NCI-H774 (cell line): ENCODE measurements at regions not wholly inside any gene's neighbourhood (a gene's known extent, or its start where the extent isn't known, plus 50 kb on each side); places are given as distances from the start of the nearest gene placed in this dataset.
"Not testable (repeated sequence)": the region's sequence is repeated elsewhere in the genome, so short reads cannot be mapped to it uniquely, and the experiment has no call there.

Source experiments
- DNase-seq: peaks from one replicate; lab custom pipeline; 2025; lab: John Stamatoyannopoulos, UW

DNA sequence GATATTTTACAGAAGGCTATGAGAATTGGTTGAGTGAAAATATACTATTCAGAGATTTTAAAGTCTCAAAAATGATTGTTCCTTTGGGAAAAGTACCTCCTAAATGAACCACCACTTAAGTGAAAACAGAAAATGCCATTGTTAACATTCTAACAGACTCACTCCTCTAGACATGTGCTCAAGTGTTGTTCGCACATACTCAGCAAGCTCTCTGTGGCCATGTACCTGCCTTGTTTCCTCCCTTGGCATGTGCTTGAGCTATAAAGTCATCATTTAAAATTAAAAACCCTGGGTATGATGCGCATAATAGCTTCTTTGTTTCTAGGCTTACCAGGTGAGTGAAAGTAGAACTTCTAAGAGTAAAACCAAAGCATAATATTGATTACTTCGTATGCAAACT is 343.2 kb upstream of the VRK2 start:
- DNase-seq = no peak

DNA sequence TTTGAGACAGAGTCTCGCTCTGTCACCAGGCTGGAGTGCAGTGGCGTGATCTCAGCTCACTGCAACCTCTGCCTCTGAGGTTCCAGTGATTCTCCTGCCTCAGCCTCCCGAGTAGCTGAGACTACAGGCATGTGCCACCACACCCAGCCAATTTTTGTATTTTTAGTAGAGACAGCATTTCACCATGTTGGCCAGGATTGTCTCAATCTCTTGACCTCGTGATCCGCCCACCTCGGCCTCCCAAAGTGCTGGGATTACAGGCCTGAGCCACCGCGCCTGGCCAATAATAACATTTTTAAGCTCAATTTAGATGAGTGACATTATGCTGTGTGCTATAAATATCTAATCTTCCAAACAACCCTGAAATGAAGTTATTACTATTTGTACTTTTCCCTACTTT is 338.8 kb upstream of the VRK2 start:
- DNase-seq = not testable (repeated sequence)

DNA sequence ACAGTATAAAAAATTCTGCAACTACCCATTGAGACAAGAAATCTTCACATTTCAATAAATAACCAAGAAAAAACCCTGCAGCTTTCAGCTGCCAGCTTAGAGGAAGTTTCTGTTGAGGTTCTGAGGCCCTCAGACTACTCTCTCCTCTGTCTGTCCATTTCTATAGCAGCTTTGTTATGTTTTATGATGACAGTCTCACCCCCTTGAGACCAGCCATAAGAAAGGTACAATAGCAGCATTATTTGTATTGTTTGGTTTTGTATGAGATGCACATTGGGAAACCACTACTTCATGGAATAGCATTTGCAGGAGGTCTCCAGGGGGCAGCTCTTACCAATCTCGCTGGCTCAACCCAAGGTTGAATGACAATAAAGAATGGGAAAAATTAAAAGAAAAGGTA is 334.6 kb upstream of the VRK2 start:
- no peak for DNase-seq

DNA sequence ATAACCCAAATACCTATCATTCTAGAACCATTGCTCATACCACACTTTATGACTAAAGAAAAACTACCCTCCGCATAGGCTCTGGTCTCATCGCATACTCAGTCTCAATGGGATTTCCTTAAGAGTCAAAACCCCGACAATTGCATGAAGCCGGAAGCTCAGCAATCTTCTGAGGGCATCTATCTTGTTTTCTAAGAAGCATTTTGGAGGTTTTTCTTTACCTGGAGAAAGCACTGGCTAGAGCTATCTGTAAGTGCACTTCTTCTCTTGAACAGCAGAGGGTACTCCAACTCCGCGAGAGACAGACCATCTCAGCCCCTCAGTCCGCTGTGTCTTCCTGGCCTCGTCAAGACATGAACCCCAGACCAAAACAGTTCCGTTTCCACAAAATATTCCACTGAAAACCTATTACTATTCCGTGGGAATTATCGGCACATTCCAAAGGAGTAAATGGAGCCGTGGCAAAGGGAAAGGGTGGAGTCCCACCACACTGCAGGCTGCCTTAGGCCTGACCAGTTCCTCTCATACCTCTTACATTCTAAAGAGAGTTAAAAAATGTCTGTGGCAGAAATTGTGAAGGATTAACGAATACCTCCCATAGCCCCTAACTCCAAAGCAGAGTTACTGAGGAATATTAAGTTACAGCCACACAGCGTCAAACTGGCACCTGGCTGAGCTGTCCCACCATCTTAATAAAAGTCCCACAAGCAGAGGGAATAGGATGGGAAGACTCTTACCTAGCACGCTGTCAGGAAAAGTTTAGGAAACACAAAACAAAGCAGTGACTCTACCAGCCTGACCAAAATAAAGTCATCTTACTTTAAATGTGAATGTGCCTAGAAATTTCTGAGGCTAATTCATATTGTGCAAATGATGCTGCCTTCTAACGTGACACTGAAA is 325.6 kb upstream of the VRK2 start:
- DNase-seq = no peak

DNA sequence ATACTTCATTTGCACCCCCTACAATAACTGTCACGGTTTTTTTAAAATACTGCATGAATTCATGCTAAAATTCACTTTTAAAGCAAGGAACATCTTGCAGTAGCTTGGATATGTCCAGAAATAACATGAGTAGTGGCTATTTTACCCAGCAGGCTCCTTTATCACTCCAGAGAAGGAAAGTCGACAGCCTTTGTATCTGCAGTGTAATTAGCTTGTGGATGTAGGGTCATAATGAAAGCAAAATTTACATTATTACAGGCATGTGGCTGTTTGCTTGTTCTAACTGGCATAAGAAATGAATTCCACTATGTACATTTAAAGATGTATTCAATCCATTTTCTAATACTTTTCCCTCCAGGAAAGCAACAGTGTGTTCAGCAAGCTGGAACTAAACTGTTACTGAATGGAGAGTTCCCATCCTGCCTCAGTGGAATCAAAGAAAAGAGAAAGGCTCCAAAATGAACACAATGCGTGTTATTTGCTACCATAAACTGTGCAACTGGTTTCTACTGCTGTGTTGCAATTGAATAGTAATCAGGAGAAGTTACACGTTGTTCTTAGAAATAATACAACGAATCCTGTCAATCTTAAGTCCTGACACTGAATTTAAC is 321.2 kb upstream of the VRK2 start:
- DNase-seq = no peak

DNA sequence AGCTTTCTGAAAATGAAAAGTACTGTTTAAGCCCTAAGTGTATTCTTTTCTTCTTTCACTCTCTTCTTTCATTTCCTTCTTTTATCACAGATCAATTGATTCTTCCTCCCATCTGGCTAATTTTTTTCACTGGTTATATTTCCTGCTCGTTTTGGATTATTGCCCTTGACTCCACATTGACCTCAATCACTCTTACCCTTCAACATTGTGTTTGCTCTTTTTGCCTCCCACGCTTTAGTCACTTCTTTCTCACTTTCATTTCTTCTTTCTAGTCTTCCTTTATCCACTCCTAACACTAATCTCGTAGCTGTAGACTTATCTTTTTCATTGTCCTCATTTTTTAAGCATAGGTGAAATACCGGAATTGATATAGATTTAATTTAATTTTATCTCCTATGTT is 320.3 kb upstream of the VRK2 start:
- DNase-seq = no peak

DNA sequence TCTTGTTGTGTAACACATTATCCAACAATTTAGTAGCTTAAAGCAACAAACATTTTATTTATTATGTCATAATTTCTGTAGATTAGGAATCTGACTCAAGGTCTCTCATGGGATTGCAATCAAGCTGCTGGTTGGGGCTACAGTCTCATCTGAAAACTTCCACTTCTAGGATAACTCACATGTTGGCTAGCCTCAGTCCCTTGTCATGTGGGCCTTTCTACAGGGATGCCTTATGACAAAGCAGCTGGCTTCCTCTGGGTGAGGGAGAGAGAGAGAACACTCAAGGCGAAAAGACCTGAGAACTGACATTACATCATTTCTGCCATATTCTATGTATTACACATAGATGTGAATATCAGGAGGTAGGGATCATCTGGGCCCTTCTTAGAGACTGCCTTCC is 317.9 kb upstream of the VRK2 start:
- DNase-seq = no peak

DNA sequence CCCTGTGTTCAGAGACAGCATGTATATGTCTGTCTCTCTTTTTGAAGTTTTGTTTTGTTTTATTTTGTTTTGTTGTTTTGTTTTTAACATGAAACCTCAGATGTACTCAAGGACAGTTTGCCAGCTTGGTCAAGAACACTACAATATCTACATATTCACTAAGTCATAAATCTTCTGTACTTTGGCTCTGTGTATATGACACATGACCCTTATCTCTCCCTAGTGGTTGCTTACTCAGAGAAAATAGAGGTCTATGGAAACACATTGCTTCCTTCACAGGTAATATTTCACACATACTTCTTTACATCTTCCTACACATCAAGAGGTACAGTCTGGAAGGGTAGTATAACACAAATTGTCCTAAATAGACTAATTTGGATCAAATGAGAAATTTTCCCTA is 312.6 kb upstream of the VRK2 start:
- no peak for DNase-seq

DNA sequence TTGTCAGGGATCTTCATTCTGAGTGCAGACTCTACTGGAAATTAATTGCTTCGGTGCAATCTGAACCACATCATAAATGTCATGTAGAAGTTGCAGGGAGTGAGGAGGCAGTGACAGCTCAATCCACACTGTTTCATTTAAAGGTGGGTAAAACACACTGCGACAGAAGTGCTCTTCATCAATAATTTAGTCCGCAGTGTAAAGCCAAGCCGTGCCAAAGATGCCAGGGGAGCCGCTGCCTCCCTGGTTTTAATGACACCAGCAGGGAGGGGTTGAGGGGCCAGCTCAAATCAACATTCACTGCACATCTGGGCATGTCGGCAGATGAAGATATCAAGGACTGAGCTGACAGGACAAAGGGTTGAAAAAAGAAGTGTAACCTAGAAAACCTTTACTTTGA is 305.7 kb upstream of the VRK2 start:
- no peak for DNase-seq

DNA sequence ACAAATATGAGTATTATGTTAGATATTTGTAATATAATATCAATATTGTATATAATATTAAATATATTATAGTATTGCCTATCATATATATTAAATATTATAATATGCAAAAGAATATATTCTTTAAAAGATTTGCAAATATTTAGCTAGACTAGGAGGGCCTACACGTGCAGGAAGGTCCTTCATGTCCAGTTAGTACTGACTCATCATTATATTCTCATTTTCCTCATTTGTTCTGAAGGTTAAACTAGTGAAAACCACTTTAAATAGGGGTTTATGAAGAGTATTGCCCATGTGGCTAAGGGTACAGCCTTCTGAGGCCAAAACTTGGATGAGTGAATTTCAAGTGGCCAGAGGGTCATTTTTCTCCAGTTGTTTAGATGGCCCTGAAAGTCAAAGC is 293.0 kb upstream of the VRK2 start:
- no peak for DNase-seq

DNA sequence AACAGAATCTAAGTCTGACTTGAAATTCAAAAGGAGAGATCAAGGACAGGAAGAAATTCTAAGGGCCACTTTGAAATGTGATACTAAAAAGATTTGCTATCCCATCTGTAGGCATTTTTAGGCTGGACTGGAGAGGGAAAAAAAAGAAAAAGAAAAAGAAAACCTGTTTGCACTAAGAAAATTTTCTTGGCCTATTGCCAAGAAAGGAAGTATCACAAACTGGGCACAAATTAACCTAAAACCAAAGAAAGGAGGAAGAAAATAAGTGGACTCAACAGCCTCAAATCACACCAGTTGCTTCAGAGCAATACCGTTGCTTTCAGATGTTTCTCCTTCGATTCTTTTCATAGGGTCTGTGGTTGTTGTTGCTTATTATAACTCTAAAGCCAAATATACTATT is 287.9 kb upstream of the VRK2 start:
- no peak for DNase-seq

DNA sequence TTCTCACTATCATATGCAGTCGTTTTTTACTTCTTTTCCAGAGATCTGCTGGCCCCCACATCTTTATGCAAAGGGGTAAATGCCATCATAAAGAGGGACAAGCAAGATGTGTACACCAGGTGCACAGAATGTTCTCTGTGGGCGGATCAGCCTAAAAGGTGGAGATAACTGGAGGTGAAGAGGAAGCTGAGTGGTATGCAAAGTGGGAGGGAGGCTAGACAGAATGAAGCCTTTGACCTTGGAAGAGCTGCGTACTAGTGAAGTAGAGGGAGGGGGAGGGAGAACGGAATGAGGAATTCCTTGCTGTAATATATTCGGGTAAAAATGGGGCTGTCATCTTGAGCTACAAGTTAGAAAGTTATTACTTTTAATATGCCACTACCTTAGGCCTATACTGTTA is 287.5 kb upstream of the VRK2 start:
- no peak for DNase-seq

DNA sequence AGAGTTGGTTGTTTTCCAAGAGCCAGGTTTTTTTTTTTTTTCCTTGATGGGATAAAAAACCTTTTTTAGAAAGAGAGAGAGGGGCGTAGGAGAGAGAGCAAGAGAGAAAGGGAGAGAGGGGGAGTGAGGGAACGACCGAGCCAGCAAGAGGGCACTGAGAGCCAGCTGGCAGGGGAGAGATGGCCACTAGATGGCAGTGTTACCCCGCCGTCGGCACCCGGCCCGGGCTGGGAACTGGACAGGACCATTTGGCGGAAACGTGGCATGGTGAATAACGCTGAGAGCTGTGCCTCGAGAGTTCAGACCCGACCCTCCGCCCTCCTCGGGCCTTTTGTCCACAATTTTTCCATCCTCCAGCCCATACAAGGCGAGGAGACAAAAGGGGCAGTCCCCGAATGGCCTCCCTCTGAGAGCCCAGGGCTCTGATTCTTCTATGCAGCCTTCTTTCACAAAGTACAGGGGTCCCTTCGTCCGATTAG is 286.7 kb upstream of the VRK2 start:
- peak; percentile 74 for DNase-seq

DNA sequence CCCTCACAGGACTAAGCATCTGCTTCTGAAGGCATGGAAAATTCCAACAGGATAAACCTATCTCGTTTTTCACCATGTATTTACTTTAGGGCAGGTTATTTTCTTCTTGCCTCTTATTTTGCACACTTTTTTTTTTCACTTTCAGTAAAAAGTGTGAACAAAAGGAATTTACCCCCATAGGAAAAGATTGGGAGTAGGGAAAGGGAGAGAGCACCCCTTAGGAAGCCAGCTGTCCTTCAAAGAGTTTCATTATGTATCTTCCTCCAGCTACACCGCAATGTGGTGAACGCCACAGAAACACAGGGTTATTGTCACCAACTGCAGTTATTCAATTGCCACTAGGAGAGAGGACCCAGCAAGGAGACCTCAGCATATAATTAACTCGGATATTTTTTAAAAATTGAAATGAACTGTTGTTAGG is 286.2 kb upstream of the VRK2 start:
- DNase-seq = no peak

DNA sequence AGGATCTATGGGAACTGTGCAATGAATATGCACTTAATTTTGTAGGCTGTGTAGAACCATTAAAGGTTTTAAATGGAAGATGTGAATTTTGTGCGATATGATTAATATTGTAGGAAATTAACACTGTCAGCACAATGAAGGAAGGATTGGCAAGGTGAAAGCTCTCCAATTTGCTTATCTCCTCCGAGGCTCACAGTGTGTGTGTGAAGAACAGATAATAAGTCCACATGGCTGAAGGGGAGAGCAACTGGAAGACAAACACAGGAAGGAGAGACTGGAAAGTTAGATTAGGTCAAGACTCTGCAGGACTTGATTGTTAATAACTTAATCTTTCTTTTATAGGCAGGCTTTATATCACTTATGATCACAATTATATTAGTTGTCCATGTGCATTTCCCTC is 269.7 kb upstream of the VRK2 start:
- no peak for DNase-seq

DNA sequence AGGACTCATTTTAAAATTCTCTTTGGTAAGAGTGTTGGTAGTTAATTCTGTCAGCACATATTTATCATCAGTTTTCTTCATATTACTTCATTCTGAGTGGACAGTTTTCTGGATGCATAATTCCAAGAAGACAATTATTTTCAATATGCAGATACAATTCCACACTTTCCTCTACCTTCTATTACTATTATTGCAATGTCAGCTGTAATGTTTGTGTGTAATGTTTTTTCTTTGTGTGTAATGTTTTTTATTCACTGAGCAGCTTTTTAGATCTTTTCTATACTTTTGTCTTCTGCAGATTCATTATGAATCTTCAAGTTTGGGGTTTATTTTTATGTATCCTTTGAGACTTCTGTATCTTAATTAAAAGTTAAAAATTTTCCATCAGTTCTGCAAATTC is 264.0 kb upstream of the VRK2 start:
- DNase-seq = no peak

DNA sequence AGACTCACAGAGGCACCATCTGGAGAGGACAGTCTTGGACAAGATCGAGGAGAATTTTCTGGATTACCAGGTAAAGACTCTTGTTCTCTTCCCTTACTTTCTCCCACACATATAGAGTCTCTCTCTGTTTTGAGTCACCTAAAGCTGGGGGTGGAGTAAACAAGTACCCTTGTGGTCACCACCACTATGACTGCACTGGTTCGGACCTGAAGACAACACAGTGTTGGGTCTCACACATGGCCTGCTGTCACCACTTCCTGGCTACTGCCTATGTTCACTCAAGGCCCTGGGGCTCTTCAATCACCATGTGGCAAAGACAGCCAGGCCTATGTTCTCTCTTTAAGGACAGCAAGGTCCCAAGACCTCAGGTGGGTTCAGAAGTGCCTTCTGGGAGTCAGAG is 253.3 kb upstream of the VRK2 start:
- no peak for DNase-seq

DNA sequence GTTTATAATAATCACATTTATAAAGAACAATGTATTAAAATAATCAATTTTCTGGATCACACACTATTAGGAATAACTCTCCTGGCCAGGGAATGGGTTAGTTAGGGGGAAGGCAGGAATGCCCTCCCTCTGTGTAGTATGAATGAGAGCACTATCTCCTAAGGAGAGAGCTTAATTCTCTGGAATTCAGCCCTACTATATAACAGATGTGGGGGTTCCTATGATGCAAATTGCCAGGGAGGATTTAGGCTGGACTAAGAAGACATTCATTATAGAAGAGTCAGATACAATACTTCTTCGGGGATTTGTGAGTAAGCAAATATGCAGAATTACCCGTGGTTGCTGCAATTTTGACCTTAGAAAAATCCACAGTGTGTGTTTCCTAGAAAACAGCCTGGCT is 250.1 kb upstream of the VRK2 start:
- DNase-seq = no peak

DNA sequence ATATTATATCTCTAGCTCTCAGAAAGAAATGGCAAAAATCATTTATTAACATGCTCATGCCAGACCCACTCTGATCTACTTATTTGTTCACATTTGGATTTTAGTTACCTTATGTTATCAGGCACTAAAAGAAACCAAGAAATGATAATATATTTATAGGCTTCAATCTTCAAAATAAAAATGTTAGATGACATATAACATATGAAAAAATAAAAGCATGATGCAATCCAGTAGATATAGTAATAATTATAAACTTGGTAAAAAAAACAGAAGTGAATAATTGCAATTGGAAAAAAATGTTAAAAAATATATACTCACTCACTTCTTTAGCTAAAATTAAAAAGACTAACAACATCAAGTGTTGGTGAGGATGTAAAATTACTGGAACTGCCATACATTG is 248.3 kb upstream of the VRK2 start:
- DNase-seq = no peak

DNA sequence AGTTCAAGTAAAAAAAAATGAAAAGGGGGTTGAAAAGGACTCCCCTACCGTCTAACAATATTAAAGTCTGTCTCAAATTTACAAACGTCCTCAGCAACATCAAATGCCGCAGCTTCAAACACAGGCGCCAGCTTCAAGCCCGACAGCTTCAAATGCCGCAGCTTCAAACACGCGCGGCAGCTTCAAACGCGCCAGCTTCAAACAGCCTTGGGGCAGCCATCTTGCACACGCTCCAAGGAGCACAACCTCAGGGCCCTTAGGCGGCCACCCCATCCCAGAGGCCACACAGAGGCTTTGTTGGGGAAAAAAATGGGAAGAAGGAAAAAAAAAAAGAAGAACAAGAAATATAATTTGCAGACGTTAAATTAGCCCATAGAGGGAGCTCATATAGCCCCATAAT is 244.4 kb upstream of the VRK2 start:
- no peak for DNase-seq

DNA sequence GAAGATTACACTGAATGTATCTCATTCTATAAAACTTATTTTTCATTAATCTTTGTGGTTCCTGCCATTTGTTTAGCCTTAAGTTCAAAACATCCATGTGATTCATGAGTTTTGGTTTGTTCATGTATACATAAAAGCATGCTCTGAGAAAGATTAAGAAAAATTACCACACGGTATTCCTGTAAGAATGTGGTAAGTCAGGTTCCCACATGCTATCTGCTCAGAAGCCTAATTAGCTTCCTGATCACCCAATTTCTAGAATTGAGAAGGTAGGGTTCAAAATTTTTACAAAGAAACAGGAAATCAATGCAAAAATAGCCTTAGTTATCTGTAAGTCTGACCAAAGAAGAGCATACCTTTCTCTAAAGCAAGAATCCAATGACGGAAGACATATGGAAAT is 241.6 kb upstream of the VRK2 start:
- no peak for DNase-seq

DNA sequence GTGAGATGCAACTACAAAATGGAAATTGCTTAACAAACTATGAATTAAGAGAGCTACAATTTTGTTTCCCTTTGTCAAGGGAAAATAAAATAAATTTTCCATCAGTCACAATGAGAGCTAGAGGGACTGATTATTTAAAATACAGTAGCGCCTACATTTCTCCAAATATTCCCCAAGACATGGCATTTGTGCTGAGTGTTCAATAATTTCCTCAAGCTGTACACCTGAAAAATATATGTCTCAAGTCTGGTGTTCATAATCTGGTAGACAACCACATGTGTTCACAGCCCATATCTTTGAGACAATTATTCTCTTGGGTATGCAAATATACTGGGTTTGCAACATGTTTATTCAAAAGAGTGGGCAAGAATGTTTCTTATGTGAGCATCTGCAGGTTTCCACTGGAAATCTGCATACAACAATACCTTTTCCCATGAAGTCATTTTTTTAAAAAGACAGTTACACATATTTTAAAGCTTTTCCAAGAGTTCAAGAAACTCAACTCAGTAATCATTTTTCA is 240.1 kb upstream of the VRK2 start:
- DNase-seq = no peak

DNA sequence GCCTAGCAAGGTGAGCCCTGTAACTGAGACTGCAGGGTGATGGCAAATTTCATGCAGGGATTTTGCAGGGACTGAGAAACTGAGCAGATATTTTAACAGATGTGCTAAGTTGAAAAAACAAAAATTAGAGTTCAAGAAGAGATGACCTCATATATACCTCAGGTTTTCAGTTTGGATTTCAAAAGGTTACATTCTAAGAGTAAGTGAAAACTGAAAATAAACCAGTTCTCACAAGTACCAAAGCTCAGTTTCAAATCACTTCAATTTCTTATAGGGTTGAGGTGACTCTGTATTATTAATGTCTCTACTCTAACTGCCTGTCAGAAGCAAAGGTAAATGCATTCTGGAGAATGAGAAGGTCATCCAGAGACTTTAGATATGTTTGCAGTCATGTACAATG is 237.4 kb upstream of the VRK2 start:
- no peak for DNase-seq

DNA sequence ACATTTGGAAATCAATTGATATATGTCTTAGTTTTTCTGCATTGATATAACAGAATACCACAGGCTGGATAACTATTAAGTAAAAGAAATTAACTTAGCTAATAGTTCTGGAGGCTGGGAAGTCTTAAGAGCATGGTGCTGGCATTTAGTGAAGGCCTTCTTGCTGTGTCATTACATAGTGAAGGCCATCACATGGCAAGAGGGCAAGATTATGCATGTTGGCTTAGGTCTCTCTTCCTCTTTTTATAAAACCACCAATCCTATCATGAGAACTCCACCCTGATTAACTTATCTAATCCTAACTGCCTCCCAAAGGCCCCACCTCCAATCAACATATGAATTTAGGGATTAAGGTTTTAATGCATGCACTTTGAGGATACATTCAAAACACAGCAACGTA is 225.5 kb upstream of the VRK2 start:
- no peak for DNase-seq
